GM19372 (cell line): ENCODE measurements at regions not wholly inside any gene's neighbourhood (a gene's known extent, or its start where the extent isn't known, plus 50 kb on each side); places are given as distances from the start of the nearest gene placed in this dataset.
"Not testable (repeated sequence)": the region's sequence is repeated elsewhere in the genome, so short reads cannot be mapped to it uniquely, and the experiment has no call there.

Experiments used
- ATAC-seq: cut with Tn5 transposase; IDR thresholded peaks from one replicate; pipeline ENCODE4 v1.9.1; 2021; ENCODE audit warnings: mild to moderate bottlenecking, low read depth, moderate library complexity; ENCODE audit not compliant: unreplicated experiment

GRCh38 chr4:79850626-79851025 is 222.4 kb downstream of the ANTXR2 start:
- ATAC-seq = no peak

DNA sequence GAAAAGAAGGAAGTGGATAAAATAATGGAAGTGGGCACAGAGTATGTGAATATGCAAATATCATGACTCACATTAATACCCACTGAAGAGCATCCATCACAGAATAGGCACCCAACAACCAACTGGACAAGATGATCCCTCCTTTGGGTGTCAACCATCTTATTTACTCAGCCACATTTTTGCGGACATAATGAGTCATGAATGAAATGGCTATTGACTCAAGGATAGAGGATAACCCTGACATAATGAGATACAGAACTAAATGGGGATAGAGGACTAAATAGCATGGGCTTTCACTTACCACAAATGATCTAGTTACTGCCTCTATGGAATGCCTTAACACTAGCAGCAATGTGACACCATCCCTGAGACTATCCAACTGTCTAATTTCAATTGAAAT is 224.7 kb downstream of the ANTXR2 start:
- no peak for ATAC-seq

DNA sequence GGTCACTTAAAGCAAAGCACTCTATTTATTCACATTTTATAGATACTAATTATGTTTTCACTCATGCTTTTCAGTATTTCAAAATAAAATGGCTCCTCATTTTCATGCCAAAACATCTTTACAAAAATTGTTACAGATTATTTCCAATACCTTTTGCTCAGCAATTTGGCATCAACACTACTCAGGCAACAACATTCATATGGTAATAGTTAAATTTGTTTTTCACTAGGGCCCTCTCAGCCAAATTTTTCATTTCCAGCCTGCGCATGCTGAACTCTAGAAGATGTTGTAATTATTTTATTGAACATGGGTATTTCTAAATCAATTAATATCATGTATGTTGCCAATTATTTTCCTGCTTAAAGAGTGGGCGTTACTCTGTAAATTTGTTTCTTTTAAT is 225.6 kb downstream of the ANTXR2 start:
- ATAC-seq = no peak

DNA sequence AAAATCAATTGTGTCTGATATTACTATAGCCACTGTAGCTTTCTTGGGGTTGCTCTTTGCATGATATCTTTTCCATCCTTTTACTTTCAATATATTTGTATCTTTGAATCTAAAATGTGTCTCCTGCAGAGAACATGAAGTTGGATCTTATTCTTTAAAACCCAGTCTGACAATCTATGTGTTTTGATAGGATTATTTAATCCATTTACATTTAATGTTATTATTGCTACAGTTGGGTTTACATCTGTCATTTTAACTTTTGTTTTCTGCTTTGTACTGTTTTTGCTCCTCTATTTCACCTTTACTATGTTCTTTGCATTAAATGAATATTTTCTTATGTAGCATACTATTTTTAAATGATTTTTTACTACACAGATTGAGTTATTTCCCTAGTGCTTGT is 230.9 kb downstream of the ANTXR2 start:
- no peak for ATAC-seq

GRCh38 chr4:79833857-79834256 is 239.2 kb downstream of the ANTXR2 start:
- ATAC-seq = no peak

DNA sequence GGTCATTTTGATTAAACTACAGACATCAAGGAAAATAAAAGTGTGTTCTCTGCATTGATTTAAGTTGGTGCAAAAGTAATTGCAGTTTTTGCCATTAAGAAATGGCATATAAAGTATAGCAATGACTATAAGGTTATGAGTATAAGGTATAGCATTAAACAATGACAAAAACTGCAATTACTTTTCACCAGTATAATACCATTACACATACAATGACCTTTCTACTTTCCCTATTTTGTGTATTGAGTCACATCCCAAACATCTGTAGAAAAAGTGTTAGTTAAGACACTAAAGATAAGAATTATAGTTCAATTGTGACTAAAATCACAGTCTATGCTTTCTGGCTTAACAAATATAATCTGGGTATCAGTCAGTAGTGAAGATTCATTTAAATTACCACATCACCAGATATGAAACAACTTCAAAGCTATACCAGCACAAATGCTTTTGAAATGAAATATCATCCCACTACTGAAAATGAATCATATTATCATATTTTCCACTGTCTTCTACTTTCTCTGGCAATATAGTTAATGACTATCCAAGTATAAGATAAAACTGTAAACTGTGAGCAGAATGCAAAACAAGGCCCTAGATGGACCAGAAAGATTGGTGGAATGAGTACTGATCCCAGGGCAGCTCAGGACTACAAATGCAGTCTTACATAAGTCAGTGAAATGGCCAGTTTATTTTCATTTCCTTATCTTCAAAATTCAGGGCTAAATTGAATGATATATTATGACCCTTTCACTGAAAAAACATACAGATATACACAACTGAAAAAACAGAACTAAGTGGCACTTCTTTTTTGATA is 241.1 kb downstream of the ANTXR2 start:
- no peak for ATAC-seq

GRCh38 chr4:79831119-79831528 is 241.9 kb downstream of the ANTXR2 start:
- ATAC-seq = no peak

- no peak for ATAC-seq
These were observed 245.7 kb downstream of the ANTXR2 start for GRCh38 chr4:79827283-79827682.

DNA sequence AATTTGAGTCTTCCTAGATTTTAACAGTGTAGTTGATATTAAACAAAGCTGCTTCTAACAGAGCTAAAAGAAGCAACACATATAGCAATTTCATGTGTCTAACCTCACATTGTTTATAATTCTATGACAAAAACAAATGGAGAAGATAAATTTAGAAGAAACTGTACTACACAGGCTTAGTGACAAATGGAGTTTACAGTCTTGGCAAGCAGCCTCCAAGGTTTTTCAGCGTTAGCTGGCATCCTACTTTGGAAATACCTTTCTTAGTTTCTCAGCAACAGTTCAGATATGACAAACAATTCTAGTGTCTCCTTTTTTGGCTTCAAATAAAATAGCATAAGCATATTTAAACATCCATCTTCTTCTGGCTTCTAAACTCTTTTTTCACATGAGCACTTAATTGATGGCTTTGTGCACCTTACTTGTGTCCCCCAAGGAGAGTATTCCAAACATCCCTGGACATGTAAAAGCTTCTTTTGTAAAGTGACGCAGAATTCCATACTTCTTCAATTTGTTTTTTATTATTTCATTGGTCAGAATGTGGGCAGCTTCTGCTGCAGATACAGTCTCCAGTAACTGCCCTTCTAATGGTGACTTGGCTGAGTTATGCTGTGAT is 249.8 kb downstream of the ANTXR2 start:
- ATAC-seq = no peak

DNA sequence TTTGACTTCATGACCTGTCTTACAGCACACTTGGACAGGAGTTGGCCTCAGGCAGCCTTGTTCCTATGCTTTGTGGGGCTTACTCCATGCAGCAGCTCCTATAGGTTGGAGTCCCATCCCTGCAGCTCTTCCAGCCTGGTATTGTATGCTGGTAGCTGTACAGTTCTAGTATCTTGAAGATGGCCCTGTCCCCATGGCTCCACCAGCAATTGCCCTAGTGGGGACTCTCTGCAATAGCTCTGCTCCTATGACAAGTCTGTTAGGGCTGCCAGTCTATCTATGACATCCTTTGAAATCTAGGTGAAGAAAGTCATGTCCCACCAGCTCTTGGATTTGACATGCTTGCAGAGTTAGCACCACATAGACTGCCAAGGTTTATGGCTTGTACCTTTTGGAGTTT is 252.6 kb downstream of the ANTXR2 start:
- ATAC-seq = no peak

GRCh38 chr4:79807933-79808332 is 265.1 kb downstream of the ANTXR2 start:
- ATAC-seq = not testable (repeated sequence)

DNA sequence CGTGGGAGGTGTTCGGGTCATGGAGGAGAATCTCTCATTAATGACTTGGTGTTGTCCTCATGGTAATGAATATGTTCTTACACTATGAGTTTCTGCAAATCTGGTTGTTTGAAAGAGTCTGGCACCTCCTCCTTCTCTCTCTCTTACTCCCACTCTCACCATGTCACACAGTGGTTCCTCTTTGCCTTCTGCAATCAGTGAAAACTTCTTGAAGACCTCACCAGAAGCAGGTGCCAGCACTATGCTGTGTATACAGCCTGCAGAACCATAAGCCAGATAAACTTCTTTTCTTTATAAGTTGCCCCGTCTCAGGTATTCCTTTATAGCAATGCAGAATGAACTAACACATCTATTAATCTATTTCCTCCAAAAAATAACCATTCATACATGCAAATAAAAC is 275.0 kb downstream of the ANTXR2 start:
- ATAC-seq = no peak

DNA sequence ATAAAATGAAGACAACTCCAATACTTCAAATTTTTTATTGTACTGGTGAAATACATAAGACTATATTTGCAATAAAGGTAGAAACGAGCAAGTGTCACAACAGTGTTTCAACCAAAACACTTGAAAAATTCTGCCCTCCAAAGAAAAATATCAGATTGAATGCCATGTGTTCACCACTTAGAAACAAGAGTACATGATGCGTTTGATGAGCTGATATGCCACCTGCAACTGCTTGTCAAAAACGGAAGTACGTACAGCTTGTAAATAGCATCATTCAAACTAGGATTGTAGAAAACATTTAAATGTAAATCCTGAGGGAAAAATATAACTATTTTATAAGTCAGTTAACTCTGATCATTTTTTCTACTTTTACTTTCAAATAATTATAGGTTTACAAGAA is 276.1 kb downstream of the ANTXR2 start:
- ATAC-seq = no peak

DNA sequence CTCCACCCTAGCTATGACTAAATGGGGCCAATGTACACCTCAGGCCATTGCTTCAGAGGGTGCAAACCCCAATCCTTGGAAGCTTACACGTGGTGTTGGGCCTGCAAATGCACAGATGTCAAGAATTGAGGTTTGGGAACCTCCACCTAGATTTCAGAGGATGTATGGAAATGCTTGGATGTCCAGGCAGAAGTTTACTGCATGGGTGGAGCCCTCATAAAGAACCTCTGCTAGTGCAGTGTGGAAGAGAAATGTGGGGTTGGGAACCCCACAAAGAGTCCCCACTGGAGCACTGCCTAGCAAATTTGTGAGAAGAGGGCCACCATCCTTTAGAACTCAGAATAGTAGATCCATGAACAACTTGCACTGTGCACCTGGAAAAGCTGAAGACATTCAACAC is 284.1 kb downstream of the ANTXR2 start:
- ATAC-seq = no peak

DNA sequence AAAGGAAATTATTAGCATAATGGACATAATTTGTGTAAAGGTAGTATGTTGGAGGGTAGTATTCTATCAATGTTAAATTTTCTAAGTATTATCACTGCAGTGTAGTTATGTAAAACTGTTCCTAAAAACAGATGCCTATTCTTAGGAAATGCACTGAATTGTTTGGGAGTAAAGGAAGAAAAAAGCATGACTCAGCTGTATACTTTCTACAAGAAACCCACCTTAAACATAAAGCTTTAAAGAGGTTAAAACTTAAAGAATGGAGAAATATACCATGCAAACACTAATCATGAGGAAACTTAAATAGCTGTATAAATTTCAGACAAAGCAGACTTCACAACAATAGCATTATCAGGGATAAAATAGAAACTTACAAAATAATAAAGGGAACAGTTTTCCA is 292.9 kb downstream of the ANTXR2 start:
- no peak for ATAC-seq

DNA sequence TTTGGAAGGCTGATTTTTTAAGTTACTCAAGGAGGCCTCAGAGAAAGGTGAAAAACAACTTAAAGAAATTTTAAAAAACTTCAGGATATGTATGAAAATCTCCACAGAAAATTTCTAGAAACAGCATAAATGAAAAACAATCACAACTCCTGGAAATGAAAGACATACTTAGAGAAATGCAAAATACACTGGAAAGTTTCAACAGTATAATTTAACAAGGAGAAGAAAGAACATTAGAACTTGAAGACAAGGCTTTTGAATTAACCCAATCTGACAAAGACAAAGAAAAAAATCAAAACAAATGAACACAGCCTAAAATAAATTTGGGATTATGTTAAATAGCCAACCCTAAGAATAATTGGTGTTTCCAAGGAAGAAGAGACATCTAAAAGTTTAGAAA is 300.5 kb downstream of the ANTXR2 start:
- ATAC-seq = no peak

- no peak for ATAC-seq
These were observed 308.9 kb downstream of the ANTXR2 start for GRCh38 chr4:79764120-79764519.

DNA sequence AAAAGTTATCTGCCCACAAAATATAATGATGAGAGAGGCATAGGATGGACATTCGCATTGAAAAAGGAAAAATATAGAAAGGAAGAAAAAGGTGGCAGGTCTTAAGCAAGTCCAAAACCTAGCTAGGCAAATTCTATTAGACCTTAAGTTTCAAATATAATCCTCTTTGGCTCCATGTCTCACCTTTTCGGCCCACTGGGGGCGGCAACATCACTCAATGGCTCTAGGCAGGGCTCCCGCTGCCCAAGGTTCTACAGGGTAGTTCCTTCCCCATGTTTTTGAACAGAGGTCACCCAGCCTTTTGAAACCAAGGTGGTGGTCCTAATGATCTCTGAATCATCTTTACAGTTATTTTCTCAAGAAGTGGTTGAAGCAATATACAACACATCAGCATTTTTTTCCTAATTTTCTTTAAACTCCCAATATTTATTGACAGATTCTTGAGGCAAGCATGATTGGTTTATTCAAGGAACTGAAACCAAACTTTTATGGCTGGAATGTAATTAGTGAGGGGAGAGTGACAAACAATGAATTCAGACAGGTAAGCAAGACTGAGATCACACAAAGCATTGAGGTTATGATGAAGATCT is 309.4 kb downstream of the ANTXR2 start:
- no peak for ATAC-seq

DNA sequence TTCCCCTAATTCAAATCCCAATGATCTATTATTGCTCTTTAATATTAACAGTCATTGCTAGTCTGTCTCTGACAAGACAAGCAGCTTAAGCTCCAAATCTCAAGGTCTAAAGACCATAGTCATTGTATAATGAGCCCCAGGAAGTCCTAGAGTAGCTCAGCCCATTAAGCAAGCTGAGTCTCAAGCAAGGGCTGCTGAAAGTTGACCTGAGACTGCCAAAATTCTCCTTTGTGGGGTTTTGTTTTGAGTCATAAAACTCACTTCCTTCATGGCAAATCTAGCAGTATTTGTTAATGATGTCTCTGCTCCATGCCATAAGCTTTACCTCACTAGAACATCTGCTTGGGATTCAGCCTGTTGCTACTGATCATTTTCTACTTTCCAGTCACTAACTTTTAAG is 313.2 kb downstream of the ANTXR2 start:
- no peak for ATAC-seq

DNA sequence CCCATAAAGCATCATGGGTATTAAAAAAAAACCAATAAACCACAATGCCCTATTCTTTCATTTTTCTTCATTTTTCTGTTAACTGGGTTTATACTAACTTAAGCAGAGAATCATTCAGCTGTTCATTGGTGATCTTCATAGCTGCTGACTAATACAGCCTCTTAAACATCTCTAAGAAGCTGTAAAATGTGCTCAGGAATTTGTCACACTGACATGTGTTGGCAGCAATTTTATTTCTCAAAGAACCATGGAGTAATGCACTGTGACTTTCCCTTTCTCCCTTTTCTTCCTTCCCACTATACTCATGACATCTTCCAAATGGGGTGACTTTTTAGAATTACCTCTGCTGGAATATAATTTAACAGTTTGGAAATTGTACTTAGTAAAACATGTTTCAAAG is 315.4 kb downstream of the ANTXR2 start:
- ATAC-seq = no peak

- ATAC-seq = no peak
These were observed 316.7 kb downstream of the ANTXR2 start for GRCh38 chr4:79756140-79756895.
